Iris pigment epithelial cell (primary cell): ENCODE measurements at regions not wholly inside any gene's neighbourhood (a gene's known extent, or its start where the extent isn't known, plus 50 kb on each side); places are given as distances from the start of the nearest gene placed in this dataset.

ENCODE experiments used
- DNase-seq: peaks from one replicate; pipeline ENCODE4 v3.0.0-alpha.2; 2011; ENCODE audit warnings: low read depth

DNA sequence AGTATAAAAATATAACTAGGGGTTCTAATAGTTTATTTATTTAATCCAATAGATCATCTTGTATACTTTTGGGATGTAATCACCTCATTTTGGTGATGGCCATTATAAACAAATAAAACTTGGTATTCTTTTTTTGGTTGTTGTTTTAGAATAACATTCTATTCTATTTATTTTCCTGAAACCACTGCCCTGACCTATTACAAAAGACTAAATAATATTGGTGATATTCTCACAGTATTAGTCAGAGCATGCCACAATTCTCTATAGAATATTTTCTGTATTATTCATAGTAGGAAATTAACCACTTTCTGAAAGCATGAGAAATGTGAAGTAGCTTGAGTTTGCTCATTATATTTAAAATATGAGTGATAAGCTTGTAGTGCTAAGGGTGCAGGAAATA, 54.1 kb upstream of the LRRC7 start:
- peak; percentile 11 for DNase-seq
